NCI-H2196 treated with DMSO at 0.1 percent for 48 hours (cell line): ENCODE measurements at regions not wholly inside any gene's neighbourhood (a gene's known extent, or its start where the extent isn't known, plus 50 kb on each side); places are given as distances from the start of the nearest gene placed in this dataset.

Source experiments
- DNase-seq: peaks from one replicate; lab custom pipeline; 2025; ENCODE audit not compliant: unreplicated experiment; lab: John Stamatoyannopoulos, UW

GRCh38 chr2:64220894-64221617 lies 76.8 kb upstream of the PELI1 start:
- DNase-seq: no peak

- no peak for DNase-seq
Observed at GRCh38 chr2:64221935-64222334, 77.7 kb upstream of the PELI1 start.

DNA sequence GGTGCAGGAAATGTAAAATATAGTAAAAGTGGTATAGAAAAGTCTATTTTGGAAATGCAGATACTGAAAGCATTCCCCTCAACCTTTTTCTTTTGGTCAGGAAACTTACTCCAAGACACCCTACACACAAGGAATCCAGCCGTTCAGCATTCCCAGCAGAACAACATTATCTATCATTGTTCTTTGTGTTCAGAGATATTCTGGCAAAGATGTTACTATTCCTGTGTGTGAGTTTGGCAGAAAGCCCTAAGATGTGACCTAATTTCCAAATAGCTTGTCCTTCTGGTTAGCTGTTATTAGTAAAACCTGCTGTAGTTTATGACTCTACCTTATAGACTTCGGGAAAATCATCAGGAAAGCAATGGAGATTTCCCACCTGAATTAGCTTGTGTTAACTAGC lies 78.1 kb upstream of the PELI1 start:
- no peak for DNase-seq

DNA sequence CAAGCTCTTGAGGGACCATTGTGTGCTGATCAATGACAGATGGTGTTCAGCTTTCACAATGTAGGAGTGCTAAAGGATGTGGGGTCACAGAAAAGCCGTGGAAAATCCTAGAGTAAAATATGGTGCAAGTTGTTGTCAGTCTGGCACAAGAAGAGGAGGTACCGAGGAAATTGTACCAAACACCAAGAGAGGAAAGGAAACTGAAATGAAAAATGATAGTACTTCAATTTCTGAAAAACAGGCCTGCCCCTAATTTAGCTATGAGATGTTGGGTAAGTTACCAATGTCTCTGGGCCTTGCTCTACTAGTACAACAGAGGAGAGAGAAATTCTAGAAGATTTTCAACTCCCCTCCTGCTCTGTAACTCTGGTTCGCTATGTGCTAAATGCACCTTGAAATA lies 78.8 kb upstream of the PELI1 start:
- DNase-seq: no peak

- DNase-seq: no peak
Observed at GRCh38 chr2:64225491-64225890, 81.3 kb upstream of the PELI1 start.

DNA sequence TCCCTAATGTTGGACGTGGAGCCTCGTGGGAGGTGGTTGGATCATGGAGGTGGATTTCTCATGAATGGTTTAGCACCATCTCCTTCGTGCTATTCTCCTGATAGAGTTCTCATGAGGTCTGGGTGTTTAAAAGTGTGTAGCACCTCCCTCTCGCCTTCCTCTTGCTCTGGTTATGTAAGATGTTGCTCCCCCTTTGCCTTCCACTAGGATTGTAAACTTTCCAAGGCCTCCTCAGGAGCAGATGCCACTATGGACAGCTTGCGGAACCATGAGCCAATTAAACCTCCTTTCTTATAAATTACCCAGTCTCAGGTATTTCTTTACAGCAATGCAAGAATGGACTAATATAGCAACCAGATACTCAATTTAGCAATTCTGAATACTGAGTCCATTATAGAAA lies 82.4 kb upstream of the PELI1 start:
- DNase-seq: no peak

DNA sequence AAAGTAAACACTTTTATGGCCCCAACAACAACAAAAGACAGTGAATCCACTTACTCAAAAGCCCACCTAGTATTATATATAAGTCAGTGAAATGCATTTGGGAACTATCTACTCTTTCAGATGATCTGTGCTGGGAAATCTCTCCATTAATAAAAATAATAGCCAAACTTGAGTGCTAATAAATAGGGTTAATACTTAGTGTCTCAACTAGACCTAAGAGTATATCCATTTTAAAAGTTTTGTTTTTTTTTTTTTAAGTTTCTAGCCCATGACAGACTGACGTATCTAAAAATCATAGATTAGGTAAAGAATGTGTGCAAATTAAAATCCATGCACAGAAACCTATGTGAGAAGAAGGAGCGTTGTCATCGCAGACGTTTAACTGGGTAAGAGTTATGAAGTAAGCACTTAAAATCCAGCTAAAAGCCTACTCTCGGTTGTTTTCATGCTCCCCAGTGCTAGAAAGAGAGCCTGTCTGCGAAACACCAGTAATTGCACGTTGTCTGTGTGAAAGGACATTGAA lies 83.4 kb upstream of the PELI1 start:
- no peak for DNase-seq

GRCh38 chr2:64228126-64228678 lies 84.0 kb upstream of the PELI1 start:
- no peak for DNase-seq

GRCh38 chr2:64228918-64229317 lies 84.7 kb upstream of the PELI1 start:
- DNase-seq: no peak

- DNase-seq: no peak
Observed at GRCh38 chr2:64230540-64230939, 86.3 kb upstream of the PELI1 start.

DNA sequence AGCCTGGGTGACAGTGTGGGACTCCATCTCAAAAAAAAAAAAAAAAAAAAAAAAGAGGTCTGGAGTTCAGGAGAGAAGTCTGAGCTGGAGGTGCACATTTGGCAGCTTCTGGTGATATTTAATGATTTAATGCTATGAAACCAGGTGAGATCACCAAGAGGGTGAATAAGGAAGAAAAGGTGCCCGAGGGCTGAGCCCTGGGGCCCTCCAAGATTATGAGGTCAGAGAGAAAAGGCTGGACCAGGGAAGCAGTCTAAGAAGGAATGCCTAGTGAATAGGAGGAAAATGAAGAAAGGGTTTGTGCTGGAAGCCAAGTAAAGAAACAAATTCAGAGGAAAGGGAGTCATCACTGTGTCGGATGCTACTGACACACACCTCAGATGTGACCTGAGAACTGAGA lies 88.0 kb upstream of the PELI1 start:
- no peak for DNase-seq

GRCh38 chr2:64233376-64233922 lies 89.2 kb upstream of the PELI1 start:
- no peak for DNase-seq

GRCh38 chr2:64234150-64234549 lies 89.9 kb upstream of the PELI1 start:
- no peak for DNase-seq

DNA sequence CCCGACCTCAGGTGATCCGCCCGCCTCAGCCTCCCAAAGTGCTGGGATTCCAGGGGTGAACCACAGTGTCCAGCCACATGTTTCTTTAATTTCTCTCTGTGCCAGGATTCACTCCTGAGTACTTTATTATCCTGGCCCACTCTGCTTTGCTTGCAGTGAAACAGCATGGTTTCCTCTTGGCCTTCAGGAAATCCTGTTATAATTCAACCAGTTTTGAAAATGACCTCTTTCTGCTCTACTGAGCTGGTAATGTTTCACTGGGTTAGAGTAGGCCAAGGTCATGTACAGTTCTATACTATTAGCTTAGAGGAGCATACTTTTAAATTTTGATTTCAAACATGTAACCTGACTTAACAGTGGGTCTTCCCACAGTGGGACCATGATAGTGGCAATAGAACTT lies 90.6 kb upstream of the PELI1 start:
- DNase-seq: no peak

DNA sequence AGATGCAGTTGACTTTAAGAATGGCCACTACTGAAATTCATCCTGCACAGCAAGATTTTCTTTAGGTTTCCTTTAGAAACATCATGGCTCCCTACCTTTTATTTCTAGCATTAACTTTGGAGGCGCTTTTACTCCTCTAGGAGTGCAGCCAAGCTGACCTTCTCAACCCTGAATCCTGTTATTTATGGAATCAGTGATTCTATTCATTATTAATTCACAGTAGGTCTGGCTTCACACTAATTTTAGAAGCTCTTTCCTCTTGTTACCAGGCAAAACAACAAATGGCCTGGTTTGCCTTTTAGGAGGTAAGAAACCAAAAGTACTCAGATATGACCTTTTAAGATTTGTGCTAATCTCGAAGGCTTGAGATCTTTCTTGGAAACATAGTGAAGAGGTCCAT lies 93.0 kb upstream of the PELI1 start:
- DNase-seq: no peak

GRCh38 chr2:64238799-64239198 lies 94.6 kb upstream of the PELI1 start:
- no peak for DNase-seq

DNA sequence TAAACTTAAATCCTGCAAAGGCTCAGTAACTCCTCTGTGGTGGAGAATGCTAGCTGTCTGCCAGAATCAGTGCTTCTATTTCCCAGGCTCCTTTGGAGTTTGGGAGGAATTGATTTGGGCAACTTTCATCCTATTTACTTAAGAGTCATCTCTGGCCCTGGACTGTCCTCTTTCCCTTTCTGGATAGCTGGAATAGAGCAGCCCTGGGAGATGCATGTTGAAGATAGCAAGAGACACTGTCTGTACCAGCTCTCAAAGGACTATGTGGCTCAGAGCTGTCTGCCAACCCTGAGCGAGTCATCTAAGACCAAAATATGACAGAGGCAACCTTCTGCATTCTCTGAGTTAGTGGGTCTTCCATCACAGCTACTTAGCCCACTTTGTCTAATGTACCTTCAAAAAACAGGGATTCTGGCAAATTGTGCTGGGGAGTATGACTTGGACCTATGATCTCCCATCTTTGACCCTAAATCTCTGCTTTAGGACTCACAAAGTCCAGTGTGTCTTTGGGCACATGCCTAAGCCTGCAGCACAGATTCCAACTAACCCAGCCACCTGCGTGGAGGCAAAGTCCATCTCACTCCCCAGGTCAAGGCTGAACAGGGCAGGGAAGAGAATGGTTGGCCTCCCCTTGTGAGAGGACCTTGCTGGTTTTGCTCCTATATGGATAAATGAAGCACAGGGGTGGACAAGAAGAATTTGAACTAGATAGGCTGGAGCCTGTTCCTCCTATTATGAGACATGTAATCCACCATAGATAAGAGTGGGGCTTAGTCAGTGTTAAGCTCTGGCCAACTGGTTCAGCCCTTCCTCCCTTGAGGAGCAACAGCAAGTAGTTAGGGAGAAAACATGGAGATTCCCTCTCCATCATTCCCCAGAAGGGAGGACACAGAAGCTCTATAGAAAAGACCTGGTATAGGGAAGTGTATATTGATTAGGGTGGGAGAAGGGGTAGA lies 99.1 kb upstream of the PELI1 start:
- DNase-seq: no peak

GRCh38 chr2:64244037-64244416 lies 99.8 kb upstream of the PELI1 start:
- DNase-seq: no peak

DNA sequence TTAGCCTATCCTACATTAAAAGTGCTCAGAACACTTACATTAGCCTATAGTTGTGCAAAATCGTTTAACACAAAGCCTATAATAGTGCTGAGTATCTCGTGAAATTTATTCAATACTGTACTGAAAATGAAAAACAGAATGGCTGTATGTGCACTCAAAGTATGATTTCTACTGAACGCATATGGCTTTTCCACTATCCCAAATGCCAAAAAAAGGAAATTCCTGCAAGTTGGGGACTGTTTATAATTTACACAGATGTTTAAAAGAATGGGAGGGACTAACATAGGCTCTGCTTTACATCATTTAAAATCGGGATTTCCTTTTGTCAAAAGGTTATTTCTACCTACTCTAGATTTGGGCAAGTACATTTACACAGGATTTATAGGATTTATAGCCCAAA lies 101.4 kb upstream of the PELI1 start:
- DNase-seq: no peak

DNA sequence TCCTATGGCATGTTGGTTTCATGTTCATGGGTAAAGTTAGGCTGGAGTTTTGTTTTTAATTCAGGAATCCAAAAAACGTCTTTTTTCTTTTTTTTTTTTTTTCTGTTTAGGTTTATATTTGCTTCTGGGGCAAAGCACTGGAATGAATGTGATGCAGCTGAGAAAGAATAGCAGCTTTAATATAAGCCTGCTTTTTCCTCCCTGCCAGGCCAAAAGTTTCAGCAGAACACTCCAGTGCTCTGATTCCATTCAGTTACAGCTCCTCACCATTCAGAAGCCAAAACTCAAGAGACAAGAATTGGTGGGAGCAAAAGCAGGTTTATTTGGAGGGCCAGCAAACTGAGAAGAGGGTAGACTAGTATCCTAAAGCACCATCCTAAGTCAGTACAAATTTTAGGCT lies 102.7 kb upstream of the PELI1 start:
- no peak for DNase-seq

GRCh38 chr2:64249426-64249825 lies 105.2 kb upstream of the PELI1 start:
- no peak for DNase-seq

DNA sequence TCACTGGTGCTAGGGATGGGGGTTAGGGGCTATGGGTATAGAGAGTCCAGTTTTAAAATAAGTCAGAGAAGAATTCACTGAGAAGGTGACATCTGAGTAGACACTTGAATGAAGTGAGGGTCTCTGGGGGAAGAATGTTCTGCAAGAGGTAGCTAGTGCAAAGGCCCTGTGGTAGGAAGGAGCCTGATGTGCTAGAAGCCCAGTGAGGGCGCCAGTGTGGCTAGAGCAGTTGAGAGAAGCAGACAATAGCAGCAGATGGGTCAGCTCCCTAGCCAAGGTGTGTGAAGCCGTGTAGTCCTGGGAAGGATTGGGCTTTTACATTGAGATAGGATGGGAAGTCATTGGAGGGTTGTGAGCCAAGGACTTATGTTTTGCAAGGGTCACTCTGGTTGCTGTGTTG lies 105.8 kb upstream of the PELI1 start:
- DNase-seq: no peak
